Heart left ventricle (tissue), 16 donors: ENCODE measurements at regions not wholly inside any gene's neighbourhood (a gene's known extent, or its start where the extent isn't known, plus 50 kb on each side); places are given as distances from the start of the nearest gene placed in this dataset.

Experiments
- ATAC-seq, 4 donors: fragments of 200-7000 bp; cut with Tn5 transposase; one replicate each; pipeline ENCODE4 v1.9.1; 2020 to 2022; ENCODE audit warnings: moderate library complexity in 4 of 4, mild to moderate bottlenecking in 3 of 4, moderate number of reproducible peaks in 1 of 4
- DNase-seq, 5 donors: peaks; one replicate each; pipeline ENCODE4 v3.0.0-alpha.2; 2020
- H3K27ac ChIP-seq, 12 donors: fragments of 200-600 bp; sonication (generic) in 4 of 12; one replicate each; pipeline versions ENCODE4 v1.5.0 to v1.8.0; 2016 to 2022; ENCODE audit warnings: mild to moderate bottlenecking in 2 of 12
- H3K27me3 ChIP-seq, 9 donors: fragments of 200-600 bp; sonication (generic) in 2 of 9; one replicate each; pipeline versions ENCODE4 v1.5.1 to v1.8.0; 2016 to 2022; ENCODE audit warnings: mild to moderate bottlenecking in 3 of 9
- H3K36me3 ChIP-seq, 9 donors: fragments of 200-600 bp; sonication (generic) in 2 of 9; one replicate each; pipeline versions ENCODE4 v1.5.0 to v1.8.0; 2018 to 2022; ENCODE audit warnings: mild to moderate bottlenecking in 2 of 9
- H3K4me1 ChIP-seq, 12 donors: fragments of 200-600 bp; sonication (generic) in 4 of 12; one replicate each; pipeline versions ENCODE4 v1.5.0 to v1.8.0; 2016 to 2022; ENCODE audit warnings: mild to moderate bottlenecking in 3 of 12
- H3K4me3 ChIP-seq, 12 donors: fragments of 200-600 bp; sonication (generic) in 4 of 12; one replicate each; pipeline versions ENCODE4 v1.5.0 to v1.8.0; 2017 to 2022; ENCODE audit warnings: mild to moderate bottlenecking in 9 of 12, moderate library complexity in 4 of 12
- H3K9me3 ChIP-seq, 12 donors: fragments of 200-600 bp; sonication (generic) in 4 of 12; one replicate each; pipeline versions ENCODE4 v1.5.0 to v1.8.0; 2016 to 2022; ENCODE audit warnings: mild to moderate bottlenecking in 1 of 12
- CTCF ChIP-seq, 12 donors: fragments of 200-600 bp; sonication (generic) in 4 of 12; IDR thresholded peaks; one replicate each; pipeline versions ENCODE4 v1.5.0 to v1.8.0; 2018 to 2022; ENCODE audit warnings: antibody characterized with exemption in 12 of 12, mild to moderate bottlenecking in 5 of 12
- POLR2A ChIP-seq, 2 donors: fragments of 450-650 bp; IDR thresholded peaks; one replicate each; pipeline ENCODE4 v1.6.1; 2017; ENCODE audit warnings: antibody characterized with exemption in 2 of 2, mild to moderate bottlenecking in 2 of 2, moderate library complexity in 2 of 2
- WGBS, 4 donors: extraction: QIAGEN DNeasy Blood & Tissue Kit in 2 of 4; methylation state at CpG; one replicate each; pipeline versions ENCODE4 v1.1.5 to v1.1.7; 2013 to 2018; 5-methylcytosine and 5-hydroxymethylcytosine counted together
- intact Hi-C, 10 donors: fragments of 100-400 bp; cut with DNase I; formaldehyde crosslinking; loops; one replicate each; pipeline versions ENCODE4 v1.11.1 to v1.14.2; 2022
- donor health status: ischemic (EF 13 %, LVEDD 7.1; RV severe dilation, severe dysfunction).
- donor health status: healthy with polysubstance abuse.
- donor health status: DM: no; HTN: yes; CAD: no.
- donor health status: DM: no; HTN: no; CAD: no.
- donor health status: ischemic (EF 25% LVEDD 6.9; RV normal size, moderate dysfunction).
- donor health status: ischemic (EF 25% LVEDD 5.7; RV mildly dilated, moderate dysfunction).
- donor health status: healthy.
- donor health status: DM: yes; HTN: yes; CAD: no.
- donor health status: ischemic (EF 35%, LVEDD 5.7; RV mildly dilated, moderate dysfunction).
- donor health status: nonischemic (EF 11% LVEDD 7.7; RV severe dilation, severe dysfunction).
- donor health status: DM: yes; HTN: yes; CAD: no.
- donor health status: PGD.
- donor health status: ischemic (EF 29% LVEDD 5.4; RV normal size, mild dysfunction).
- donor health status: nonischemic (EF 23%, LVEDD 6.1; RV moderate dilation, normal function).

GRCh38 chr13:74064805-74065312, 69.3 kb downstream of the KLF12 start:
- no peak for ATAC-seq
- H3K4me1 ChIP-seq: peaks cover 0 to 62% (median 40%) of the 10 kb centered on the region in 12 donors
- H3K27me3 ChIP-seq: no peaks in the 10 kb centered on the region
- peaks cover 0 to 3% (median 0%) of the 10 kb centered on the region in 12 donors for H3K9me3 ChIP-seq
- H3K4me3 ChIP-seq: no peak overlapping the region
- intact Hi-C loops: loop anchor here in 2 of 10 donors (5.0 to 10.0 kb wide), 2 partner anchors 50 to 67 kb away; partner anchors contain the start of gene KLF12 (in 1 of the 2)
- H3K27ac ChIP-seq: no peak overlapping the region
- no peak for DNase-seq
- H3K36me3 ChIP-seq: no peaks in the 10 kb centered on the region
- TF ChIP-seq POLR2A (IDR thresholded peaks at IDR 0.05) (no peak), CTCF (IDR thresholded peaks at IDR 0.05) (no peak)
- 82 to 90% (median 86%) methylated on average over 1 of the region's 1 CpG for WGBS, 4 donors

- intact Hi-C loops: loop anchor here in 4 of 10 donors (1.0 to 10.0 kb wide), 4 partner anchors 51 to 71 kb away; partner anchors contain the start of gene KLF12 (in 2 of the 4)
- no peak for ATAC-seq
- Histone ChIP-seq H3K4me3 (peak overlapping the region in 6 of 12 donors; percentile 23 to 44 (median 40)), H3K27me3 (no peaks in the 10 kb centered on the region), H3K4me1 (peaks cover 0 to 74% (median 44%) of the 10 kb centered on the region in 12 donors), H3K27ac (peak overlapping the region; percentile 23 to 92 (median 82)), H3K9me3 (peaks cover 0 to 7% (median 0%) of the 10 kb centered on the region in 12 donors), H3K36me3 (no peaks in the 10 kb centered on the region)
- no peak for DNase-seq
- TF ChIP-seq CTCF (IDR thresholded peaks at IDR 0.05): no peak
- no peak for TF ChIP-seq POLR2A (IDR thresholded peaks at IDR 0.05)
These were observed 70.6 kb downstream of the KLF12 start for GRCh38 chr13:74063533-74064100.

- peak; percentile 97 to 98 (median 97) for ATAC-seq
- WGBS, 4 donors: 0 to 10% (median 4%) methylated on average over 6 of the region's 6 CpGs
- Histone ChIP-seq H3K27me3 (no peaks in the 10 kb centered on the region), H3K36me3 (no peaks in the 10 kb centered on the region), H3K4me1 (peaks cover 0 to 74% (median 45%) of the 10 kb centered on the region in 12 donors), H3K4me3 (peak overlapping the region in 10 of 12 donors; percentile 6 to 44 (median 39)), H3K27ac (peak overlapping the region; percentile 23 to 92 (median 82)), H3K9me3 (peaks cover 0 to 7% (median 0%) of the 10 kb centered on the region in 12 donors)
- intact Hi-C loops: loop anchor here in 4 of 10 donors (1.0 to 10.0 kb wide), 4 partner anchors 52 to 72 kb away; partner anchors contain the start of gene KLF12 (in 2 of the 4)
- DNase-seq: peak; percentile 64 to 84 (median 75)
- TF ChIP-seq CTCF (IDR thresholded peaks at IDR 0.05) (no peak), POLR2A (IDR thresholded peaks at IDR 0.05) (peak in 1 of 2 donors; percentile 15)
These were observed 71.3 kb downstream of the KLF12 start for GRCh38 chr13:74062933-74063332.

GRCh38 chr13:74061926-74062595, 72.1 kb downstream of the KLF12 start:
- 23 to 29% (median 25%) methylated on average over 3 of the region's 3 CpGs for WGBS, 4 donors
- H3K9me3 ChIP-seq: peaks cover 0 to 7% (median 0%) of the 10 kb centered on the region in 12 donors
- H3K36me3 ChIP-seq: no peaks in the 10 kb centered on the region
- peaks cover 4 to 74% (median 50%) of the 10 kb centered on the region in 12 donors for H3K4me1 ChIP-seq
- TF ChIP-seq POLR2A (IDR thresholded peaks at IDR 0.05) (no peak), CTCF (IDR thresholded peaks at IDR 0.05) (no peak)
- ATAC-seq (peak in 2 of 4 donors; percentile 41 to 47), DNase-seq (peak in 1 of 5 donors; percentile 24)
- H3K27ac ChIP-seq: peak overlapping the region; percentile 19 to 92 (median 82)
- peak overlapping the region in 1 of 12 donors; percentile 23 for H3K4me3 ChIP-seq
- H3K27me3 ChIP-seq: no peaks in the 10 kb centered on the region
- intact Hi-C loops: loop anchor here in 3 of 10 donors (2.0 to 10.0 kb wide), 3 partner anchors 53 to 73 kb away; partner anchors contain the start of gene KLF12 (in 2 of the 3)
